HG03521 (cell line): ENCODE measurements at regions not wholly inside any gene's neighbourhood (a gene's known extent, or its start where the extent isn't known, plus 50 kb on each side); places are given as distances from the start of the nearest gene placed in this dataset.
"Not testable (repeated sequence)": the region's sequence is repeated elsewhere in the genome, so short reads cannot be mapped to it uniquely, and the experiment has no call there.

ENCODE experiments used
- ATAC-seq: cut with Tn5 transposase; IDR thresholded peaks from one replicate; pipeline ENCODE4 v1.9.1; 2021; ENCODE audit warnings: mild to moderate bottlenecking, moderate library complexity; ENCODE audit not compliant: unreplicated experiment

- no peak for ATAC-seq
These were observed 51.1 kb upstream of the ROPN1 start for GRCh38 chr3:124043023-124043422.

GRCh38 chr3:124044956-124045355, 53.0 kb upstream of the ROPN1 start:
- ATAC-seq = no peak

GRCh38 chr3:124048967-124049798, 57.3 kb upstream of the ROPN1 start:
- ATAC-seq = no peak

GRCh38 chr3:124051636-124052035, 59.7 kb upstream of the ROPN1 start:
- ATAC-seq = no peak

GRCh38 chr3:124053871-124054270, 61.9 kb upstream of the ROPN1 start:
- ATAC-seq = no peak

GRCh38 chr3:124056846-124057245, 64.9 kb upstream of the ROPN1 start:
- ATAC-seq = no peak

- no peak for ATAC-seq
These were observed 65.5 kb upstream of the ROPN1 start for GRCh38 chr3:124057420-124057819.

GRCh38 chr3:124059580-124059979, 67.7 kb upstream of the ROPN1 start:
- no peak for ATAC-seq

GRCh38 chr3:124063197-124063909, 71.4 kb upstream of the ROPN1 start:
- ATAC-seq = no peak

GRCh38 chr3:124064050-124064449, 72.1 kb upstream of the ROPN1 start:
- no peak for ATAC-seq

- ATAC-seq = not testable (repeated sequence)
These were observed 74.6 kb upstream of the ROPN1 start for GRCh38 chr3:124066543-124066942.

- not testable (repeated sequence) for ATAC-seq
These were observed 77.8 kb upstream of the ROPN1 start for GRCh38 chr3:124069706-124070105.

GRCh38 chr3:124075090-124075489, 83.2 kb upstream of the ROPN1 start:
- not testable (repeated sequence) for ATAC-seq

GRCh38 chr3:124075753-124076152, 83.8 kb upstream of the ROPN1 start:
- no peak for ATAC-seq

- no peak for ATAC-seq
These were observed 84.3 kb upstream of the ROPN1 start for GRCh38 chr3:124076235-124076634.

GRCh38 chr3:124078953-124079911, 87.3 kb upstream of the ROPN1 start:
- no peak for ATAC-seq

- no peak for ATAC-seq
These were observed 88.0 kb upstream of the ROPN1 start for GRCh38 chr3:124079912-124080276.

- ATAC-seq = no peak
These were observed 90.4 kb upstream of the ROPN1 start for GRCh38 chr3:124082343-124082742.

GRCh38 chr3:124084022-124084881, 92.3 kb upstream of the ROPN1 start:
- ATAC-seq = no peak

- no peak for ATAC-seq
These were observed 96.9 kb upstream of the ROPN1 start for GRCh38 chr3:124088801-124089200.
